ENCODE measurements at regions not wholly inside any gene's neighbourhood (a gene's known extent, or its start where the extent isn't known, plus 50 kb on each side); places are given as distances from the start of the nearest gene placed in this dataset.

- DNase-seq (ENCODE audit: low read depth): no peak
- H3K4me3 ChIP-seq (ENCODE audit: low read depth, low read length): no peak overlapping the region
- TF ChIP-seq, protein P1, sequence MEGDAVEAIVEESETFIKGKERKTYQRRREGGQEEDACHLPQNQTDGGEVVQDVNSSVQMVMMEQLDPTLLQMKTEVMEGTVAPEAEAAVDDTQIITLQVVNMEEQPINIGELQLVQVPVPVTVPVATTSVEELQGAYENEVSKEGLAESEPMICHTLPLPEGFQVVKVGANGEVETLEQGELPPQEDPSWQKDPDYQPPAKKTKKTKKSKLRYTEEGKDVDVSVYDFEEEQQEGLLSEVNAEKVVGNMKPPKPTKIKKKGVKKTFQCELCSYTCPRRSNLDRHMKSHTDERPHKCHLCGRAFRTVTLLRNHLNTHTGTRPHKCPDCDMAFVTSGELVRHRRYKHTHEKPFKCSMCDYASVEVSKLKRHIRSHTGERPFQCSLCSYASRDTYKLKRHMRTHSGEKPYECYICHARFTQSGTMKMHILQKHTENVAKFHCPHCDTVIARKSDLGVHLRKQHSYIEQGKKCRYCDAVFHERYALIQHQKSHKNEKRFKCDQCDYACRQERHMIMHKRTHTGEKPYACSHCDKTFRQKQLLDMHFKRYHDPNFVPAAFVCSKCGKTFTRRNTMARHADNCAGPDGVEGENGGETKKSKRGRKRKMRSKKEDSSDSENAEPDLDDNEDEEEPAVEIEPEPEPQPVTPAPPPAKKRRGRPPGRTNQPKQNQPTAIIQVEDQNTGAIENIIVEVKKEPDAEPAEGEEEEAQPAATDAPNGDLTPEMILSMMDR (IDR thresholded peaks at IDR 0.05; ENCODE audit: control insufficient read depth, extremely low read depth, insufficient read depth): no peak
Measured at GRCh38 chr10:29100505-29100904, 188.4 kb upstream of the LYZL1 start.

- TF ChIP-seq, protein P1 (IDR thresholded peaks at IDR 0.05; ENCODE audit: control insufficient read depth, extremely low read depth, insufficient read depth): no peak
- no peak for DNase-seq (ENCODE audit: low read depth)
- H3K4me3 ChIP-seq (ENCODE audit: low read depth, low read length): no peak overlapping the region
Measured at GRCh38 chr10:29102233-29102632, 186.6 kb upstream of the LYZL1 start.

- no peak overlapping the region for H3K4me3 ChIP-seq (ENCODE audit: low read depth, low read length)
- TF ChIP-seq, protein P1 (IDR thresholded peaks at IDR 0.05; ENCODE audit: control insufficient read depth, extremely low read depth, insufficient read depth): no peak
- no peak for DNase-seq (ENCODE audit: low read depth)
Measured at GRCh38 chr10:29102636-29103035, 186.2 kb upstream of the LYZL1 start.

DNA sequence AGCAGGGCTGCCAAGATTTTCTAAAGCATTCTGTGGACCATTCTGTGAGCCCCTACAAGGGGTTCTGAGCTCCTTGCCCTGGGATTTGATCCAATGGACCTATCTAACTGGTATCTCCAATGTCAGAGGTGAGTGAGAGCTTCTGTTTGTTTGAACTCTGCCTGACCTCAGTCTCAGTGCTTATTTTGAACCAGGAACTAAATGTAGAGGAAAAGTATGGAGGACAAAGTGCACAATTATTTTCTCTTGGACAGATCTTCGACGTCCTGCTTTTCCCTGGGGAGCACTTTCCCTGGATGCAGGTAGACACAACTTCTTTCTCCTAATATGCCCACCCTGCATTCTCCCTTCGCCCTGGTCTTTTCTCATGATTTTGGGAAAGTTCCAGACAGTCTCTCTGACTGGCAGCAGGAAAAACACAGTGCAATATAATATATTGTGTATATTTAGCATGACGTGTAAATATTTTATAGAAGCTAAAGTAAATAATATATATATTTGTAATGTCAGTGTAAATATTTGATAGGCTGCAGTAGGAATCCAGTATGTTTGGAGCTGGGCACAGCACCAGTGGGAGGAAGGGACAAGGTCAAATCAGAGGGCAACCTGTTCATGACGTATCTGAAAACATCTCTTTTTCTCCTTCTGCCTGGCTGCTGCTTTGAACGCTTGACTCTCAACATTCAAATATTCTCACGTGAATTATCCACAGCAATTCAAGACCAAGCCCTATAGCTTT lies 184.0 kb upstream of the LYZL1 start:
- DNase-seq (ENCODE audit: low read depth): peak; percentile 97
- H3K4me3 ChIP-seq (ENCODE audit: low read depth, low read length): peak overlapping the region; percentile 31
- TF ChIP-seq, protein P1 (IDR thresholded peaks at IDR 0.05; ENCODE audit: control insufficient read depth, extremely low read depth, insufficient read depth): no peak

- TF ChIP-seq, protein P1 (IDR thresholded peaks at IDR 0.05; ENCODE audit: control insufficient read depth, extremely low read depth, insufficient read depth): no peak
- no peak for DNase-seq (ENCODE audit: low read depth)
- H3K4me3 ChIP-seq (ENCODE audit: low read depth, low read length): no peak overlapping the region
Measured at GRCh38 chr10:29105516-29106215, 183.2 kb upstream of the LYZL1 start.

GRCh38 chr10:29106287-29106686 lies 182.6 kb upstream of the LYZL1 start:
- TF ChIP-seq, protein P1 (IDR thresholded peaks at IDR 0.05; ENCODE audit: control insufficient read depth, extremely low read depth, insufficient read depth): 0 out of 2 replicates have a peak, but pooled peaks have one; percentile 17
- no peak overlapping the region for H3K4me3 ChIP-seq (ENCODE audit: low read depth, low read length)
- DNase-seq (ENCODE audit: low read depth): no peak

Data from LNCaP clone FGC (cell line).